ENCODE measurements at regions not wholly inside any gene's neighbourhood (a gene's known extent, or its start where the extent isn't known, plus 50 kb on each side); places are given as distances from the start of the nearest gene placed in this dataset.
A peak's percentile ranks its signal among the peaks of the same experiment; 100 is the strongest.
"Not testable (repeated sequence)": the region's sequence is repeated elsewhere in the genome, so short reads cannot be mapped to it uniquely, and the experiment has no call there.

GRCh38 chr2:230593765-230594164 lies 118.9 kb upstream of the CAB39 start:
- no peak for DNase-seq (ENCODE audit: low read depth)

DNA sequence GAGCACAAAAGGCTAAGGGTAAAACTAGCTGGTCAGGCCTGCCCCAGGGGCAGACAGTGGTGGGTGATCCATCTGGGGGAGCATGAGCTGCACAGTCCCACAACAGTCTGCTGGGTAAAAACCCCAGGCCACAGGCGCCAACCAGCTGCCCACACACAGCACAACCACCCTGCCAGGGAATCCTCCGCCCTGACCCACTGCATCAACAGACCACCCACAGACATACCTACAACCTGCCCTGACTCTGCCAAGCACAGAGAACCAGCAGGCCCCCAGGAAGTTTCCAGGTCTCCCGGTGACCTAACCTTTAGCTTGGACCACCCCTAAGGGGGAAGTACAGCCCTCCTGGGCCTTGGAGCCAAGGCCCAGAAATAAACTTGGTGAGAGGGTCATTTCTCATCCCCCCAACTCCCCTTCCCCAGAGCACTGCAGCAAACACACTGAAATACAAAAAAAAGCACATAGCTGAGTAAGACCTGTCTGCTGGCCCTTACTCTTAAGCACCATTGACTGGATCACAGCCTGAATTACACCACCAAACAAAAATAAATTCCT lies 118.3 kb upstream of the CAB39 start:
- DNase-seq (ENCODE audit: low read depth), result no peak

- no peak for DNase-seq (ENCODE audit: low read depth)
These were observed 112.8 kb upstream of the CAB39 start for GRCh38 chr2:230599853-230600252.

DNA sequence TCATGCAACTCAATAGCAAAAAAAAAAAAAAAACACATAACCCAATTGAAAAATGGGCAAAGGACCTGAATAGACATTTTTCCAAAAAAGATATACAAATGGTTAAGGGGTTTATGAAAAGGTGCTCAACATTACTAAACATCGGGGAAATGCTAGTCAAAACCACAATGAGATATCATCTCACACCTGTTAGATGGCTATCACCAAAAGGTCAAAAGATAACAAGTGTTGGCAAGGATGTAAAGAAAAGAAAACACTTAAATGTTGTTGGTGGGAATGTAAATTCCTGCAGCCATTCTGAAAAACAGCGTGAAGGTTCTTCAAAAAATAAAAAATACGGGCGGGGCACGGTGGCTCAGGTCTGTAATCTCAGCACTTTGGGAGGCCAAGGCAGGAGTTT lies 112.4 kb upstream of the CAB39 start:
- no peak for DNase-seq (ENCODE audit: low read depth)

DNA sequence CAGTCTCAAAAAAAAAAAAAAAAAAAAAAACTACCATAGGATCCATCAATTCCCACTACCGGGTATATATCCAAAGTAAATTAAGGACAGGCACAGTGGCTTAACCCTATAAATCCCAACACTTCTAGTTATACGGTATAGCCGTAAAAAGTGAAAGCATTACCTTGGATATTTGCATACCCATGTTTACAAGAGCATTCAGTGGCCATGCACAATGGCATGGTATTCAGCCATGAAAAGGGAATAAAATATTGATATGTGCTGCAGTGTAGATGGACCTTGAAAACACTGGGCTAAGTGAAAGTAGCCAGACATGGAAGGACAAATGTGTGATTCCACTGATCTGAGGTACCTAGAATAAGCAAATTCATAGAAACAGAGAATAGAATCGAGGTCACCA lies 111.8 kb upstream of the CAB39 start:
- DNase-seq (ENCODE audit: low read depth), result no peak

DNA sequence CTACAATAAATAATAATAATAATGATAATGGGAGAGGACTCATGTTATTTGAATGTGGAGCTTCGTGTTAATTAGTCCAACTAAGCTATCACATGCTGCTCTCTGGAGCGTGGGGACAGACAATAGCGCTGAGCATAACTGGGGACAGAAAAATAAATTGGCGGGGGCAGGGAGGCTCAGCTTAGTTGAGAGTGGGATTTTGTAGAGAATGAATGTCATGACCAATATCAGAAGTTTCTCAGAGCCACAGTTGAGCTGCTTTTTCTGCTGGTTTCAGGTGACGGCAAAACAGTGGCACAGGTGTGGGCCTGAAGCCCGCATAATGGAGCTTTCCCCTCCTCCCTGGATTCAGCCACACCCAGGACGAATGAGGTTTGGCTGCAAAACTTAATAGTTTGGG lies 111.1 kb upstream of the CAB39 start:
- DNase-seq (ENCODE audit: low read depth), result no peak

- no peak for DNase-seq (ENCODE audit: low read depth)
These were observed 109.9 kb upstream of the CAB39 start for GRCh38 chr2:230602562-230603230.

DNA sequence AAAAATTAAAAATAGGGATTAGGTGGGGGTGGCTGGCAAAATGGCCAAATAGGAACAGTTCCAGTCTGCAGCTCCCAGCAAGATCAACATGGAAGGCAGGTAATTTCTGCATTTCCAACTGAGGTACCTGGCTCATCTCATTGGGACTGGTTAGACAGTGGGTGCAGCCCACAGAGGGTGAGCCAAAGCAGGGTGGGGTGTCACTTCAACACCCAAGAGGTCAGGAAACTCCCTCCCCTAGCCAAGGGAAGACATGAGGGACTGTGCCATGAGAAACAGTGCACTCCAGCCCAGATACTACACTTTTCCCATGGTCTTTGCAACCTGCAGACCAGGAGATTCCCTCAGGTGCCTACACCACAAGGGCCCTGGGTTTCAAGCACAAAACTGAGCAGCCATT lies 109.3 kb upstream of the CAB39 start:
- not testable (repeated sequence) for DNase-seq (ENCODE audit: low read depth)

DNA sequence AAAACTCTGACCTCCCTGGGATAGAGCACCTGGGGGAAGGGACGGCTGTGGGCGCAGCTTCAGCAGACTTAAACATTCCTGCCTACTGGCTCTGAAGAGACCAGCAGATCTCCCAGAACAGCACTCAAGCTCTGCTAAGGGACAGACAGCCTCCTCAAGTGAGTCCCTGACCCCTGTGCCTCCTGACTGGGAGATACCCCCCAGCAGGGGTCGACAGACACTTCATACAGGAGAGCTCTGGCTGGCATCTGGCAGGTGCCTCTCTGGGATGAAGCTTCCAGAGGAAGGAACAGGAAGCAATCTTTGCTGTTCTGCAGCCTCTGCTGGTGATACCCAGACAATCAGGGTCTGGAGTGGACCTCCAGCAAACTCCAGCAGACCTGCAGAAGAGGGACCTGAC lies 108.5 kb upstream of the CAB39 start:
- not testable (repeated sequence) for DNase-seq (ENCODE audit: low read depth)

- no peak for DNase-seq (ENCODE audit: low read depth)
These were observed 98.6 kb upstream of the CAB39 start for GRCh38 chr2:230614040-230614439.

- DNase-seq (ENCODE audit: low read depth), result no peak
These were observed 97.7 kb upstream of the CAB39 start for GRCh38 chr2:230614913-230615332.

DNA sequence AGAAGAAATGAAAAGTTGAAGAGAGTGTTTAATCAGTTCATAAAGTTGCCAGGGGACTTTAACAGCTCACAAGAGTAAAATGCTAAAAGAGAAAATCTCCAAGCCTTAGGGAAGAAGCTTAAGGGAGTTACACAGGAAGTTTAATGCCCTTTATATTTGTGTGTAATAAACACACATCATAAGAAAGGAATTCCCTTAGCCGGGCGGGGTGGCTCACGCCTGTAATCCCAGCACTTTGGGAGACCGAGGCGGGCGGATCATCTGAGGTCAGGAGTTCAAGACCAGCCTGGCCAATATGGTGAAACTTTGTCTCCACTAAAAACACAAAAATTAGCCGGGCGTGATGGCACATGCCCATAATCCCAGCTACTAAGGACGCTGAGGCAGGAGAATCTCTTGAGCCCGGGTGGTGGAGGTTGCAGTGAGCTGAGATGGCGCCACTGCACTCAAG lies 95.4 kb upstream of the CAB39 start:
- peak; percentile 64 for DNase-seq (ENCODE audit: low read depth)

DNA sequence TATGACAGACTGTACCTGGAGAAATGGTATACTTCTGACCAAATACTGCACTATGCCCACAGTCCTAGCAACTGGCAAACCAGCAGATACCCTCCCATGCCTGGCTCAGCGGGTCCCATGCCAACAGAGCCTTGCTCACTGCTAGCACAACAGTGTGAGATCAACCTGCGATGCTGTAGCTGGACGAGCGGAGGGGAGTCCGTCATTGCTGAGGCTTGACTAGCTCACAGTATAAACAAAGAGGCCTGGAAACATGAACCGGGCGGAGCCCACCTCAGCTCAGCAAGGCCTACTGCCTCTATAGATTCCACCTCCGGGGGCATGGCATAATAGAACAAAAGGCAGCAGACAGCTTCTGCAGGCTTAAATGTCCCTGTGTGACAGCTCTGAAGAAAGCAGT lies 93.2 kb upstream of the CAB39 start:
- DNase-seq (ENCODE audit: low read depth), result no peak

- DNase-seq (ENCODE audit: low read depth), result not testable (repeated sequence)
These were observed 87.4 kb upstream of the CAB39 start for GRCh38 chr2:230625220-230625619.

- DNase-seq (ENCODE audit: low read depth), result not testable (repeated sequence)
These were observed 85.6 kb upstream of the CAB39 start for GRCh38 chr2:230627091-230627490.

DNA sequence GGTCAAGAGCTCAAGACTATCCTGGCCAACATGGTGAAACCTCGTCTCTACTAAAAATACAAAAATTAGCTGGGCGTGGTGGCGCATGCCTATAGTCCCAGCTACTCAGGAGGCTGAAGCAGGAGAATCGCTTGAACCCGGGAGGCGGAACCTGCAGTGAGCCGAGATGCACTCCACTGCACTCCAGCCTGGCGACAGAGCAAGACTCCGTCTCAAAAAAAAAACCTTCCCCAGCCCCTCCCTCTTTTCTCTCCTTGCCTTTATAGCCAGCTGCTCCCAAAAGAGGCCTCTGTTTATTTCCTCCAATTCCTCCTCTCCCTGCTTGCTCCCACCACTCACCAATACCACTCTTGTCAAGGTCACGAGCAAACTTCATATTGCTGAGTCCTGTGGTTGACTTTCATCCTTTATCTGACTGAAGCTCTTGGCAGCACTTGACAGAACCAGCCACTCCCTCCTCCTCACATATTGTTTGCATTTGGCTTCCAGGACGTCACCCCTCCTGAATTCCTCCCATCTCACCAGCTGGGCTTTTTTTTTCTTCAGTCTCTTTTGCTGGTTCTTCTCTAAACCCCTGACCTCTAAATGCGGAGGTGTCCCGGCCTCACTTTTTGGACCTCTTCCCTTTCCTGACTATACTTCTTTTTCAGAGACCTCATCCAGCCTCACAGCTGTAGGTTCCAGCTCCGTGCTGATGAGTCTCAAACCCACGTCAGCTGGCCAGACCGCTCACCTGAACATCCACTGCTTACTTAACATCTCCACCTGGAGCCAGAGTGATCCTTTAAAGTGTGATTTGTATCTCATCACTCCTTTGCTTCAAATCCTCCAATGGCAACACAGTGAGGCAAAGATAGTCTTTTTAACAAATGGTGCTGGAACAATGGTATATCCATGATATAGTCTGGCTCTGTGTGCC lies 84.6 kb upstream of the CAB39 start:
- DNase-seq (ENCODE audit: low read depth), result peak; percentile 55

GRCh38 chr2:230631470-230631869 lies 81.2 kb upstream of the CAB39 start:
- DNase-seq (ENCODE audit: low read depth), result no peak

GRCh38 chr2:230634146-230634545 lies 78.5 kb upstream of the CAB39 start:
- no peak for DNase-seq (ENCODE audit: low read depth)

- not testable (repeated sequence) for DNase-seq (ENCODE audit: low read depth)
These were observed 77.8 kb upstream of the CAB39 start for GRCh38 chr2:230634721-230635313.

DNA sequence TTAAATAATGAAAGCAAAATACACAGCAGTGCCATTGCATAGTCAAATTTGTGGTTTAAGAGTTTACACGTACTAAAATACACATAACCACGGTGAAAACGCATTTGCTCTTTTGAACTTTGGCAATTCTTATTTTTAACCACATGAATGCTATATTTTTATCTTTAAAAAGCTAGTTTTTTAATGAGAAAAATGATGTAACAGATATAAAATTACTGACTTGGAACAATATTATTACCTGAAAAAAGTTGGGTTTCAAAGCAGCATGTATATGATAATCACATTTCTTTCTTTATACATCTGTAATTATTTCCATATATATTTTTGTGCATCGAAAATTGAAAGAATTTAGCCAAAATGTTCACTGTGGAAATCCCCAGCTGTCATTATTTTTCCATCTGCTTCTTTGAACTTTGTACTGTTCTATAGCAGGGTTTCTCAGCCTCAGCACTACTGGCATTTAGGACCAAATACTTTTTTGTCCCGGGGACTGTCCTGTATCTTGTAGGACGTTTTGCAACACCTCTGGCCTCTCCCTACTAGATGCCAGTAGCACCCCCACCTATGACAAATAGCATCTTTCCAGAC lies 75.9 kb upstream of the CAB39 start:
- DNase-seq (ENCODE audit: low read depth), result no peak

DNA sequence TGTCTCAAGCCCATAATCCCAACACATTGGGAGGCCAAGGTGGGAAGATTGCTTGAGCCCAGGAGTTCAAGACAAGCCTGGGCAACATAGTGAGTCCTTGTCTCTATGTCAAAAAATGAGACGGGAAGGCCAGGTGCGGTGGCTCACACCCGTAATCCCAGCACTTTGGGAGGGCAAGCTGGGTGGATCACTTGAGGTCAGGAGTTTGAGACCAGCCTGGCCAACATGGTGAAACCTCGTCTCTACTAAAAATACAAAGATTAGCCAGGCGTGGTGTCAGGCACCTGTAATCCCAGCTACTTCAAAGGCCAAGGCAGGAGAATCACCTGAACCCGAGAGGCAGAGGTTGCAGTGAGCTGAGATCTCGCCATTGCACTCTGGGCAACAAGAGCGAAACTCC lies 75.2 kb upstream of the CAB39 start:
- not testable (repeated sequence) for DNase-seq (ENCODE audit: low read depth)

DNA sequence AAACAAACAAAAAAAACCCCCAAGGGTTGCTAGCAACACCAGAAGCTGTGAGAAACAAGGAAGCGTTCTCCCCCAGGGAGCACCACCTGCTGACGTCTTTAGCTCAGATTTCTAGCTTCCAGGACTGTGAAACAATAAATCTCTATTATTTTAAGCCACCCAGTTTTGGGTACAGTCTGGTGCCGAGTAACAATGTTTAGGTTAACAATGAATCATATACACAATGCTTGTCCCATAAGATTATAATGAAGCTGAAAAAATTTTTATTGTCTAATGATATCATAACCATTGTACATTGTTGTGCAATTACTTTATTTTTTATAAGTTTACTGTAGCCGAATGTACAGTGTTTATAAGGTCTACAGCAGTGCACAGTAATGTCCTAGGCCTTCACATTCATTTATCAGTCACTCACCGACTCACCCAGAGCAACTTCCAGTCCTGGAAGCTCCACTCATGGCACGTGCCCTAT lies 72.1 kb upstream of the CAB39 start:
- DNase-seq (ENCODE audit: low read depth), result no peak

Data from fibroblast of the conjunctiva (primary cell).